Stimulated activated CD4-positive, alpha-beta T cell treated with anti-CD3 and anti-CD28 coated beads, Interleukin-4, amount 100 ng/mL, for 4 hours (primary cell): ENCODE measurements at regions not wholly inside any gene's neighbourhood (a gene's known extent, or its start where the extent isn't known, plus 50 kb on each side); places are given as distances from the start of the nearest gene placed in this dataset.

Source experiments
- DNase-seq, 2 experiments: peaks; one replicate each; pipeline ENCODE4 v3.0.0-alpha.2; 2020

DNA sequence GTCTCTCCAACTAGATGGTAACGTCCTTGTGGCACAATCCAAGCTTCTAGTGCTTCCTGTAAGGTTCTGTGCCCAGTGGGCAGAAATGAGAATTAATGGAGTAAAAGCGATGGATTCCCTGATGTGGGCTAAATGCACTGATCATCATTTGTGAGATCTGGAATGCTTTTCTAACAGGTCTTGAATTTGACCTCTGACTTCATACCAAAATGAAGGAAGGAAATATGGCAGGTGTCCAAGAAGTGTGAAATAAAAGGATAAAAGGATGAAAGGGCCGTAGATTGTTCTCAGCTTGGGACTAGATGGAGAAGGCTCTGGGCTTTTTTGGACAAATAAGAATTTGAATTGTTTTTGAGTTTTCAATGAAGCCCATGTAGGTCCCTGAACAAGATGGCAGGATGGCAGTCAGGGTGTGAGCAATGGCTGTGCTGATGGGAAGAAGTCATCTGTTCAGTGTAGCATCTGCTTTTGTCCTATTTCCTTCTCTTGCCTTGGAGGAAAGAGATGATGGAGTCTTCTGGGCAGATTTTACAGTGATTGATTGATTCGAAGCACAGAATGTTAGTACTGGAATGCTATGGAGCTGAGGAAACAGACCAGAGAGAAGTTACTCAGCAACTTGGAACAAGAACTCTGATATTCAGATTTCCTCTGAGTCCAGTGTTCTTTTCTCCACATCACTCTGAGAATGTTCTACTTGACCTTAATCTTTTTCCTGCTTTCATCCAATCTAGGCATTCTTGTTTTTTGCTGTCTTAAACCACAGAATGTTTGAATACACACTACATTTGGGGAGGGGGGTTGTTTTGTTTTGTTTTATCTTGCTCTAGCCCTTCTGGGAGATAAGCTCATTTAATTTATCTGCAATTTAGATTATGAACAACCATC is 286.0 kb downstream of the HLX start:
- no peak for DNase-seq

- no peak for DNase-seq
These were observed 286.7 kb downstream of the HLX start for GRCh38 chr1:221165839-221166500.

- no peak for DNase-seq
These were observed 287.5 kb downstream of the HLX start for GRCh38 chr1:221166559-221167318.

GRCh38 chr1:221169447-221169889 is 290.2 kb downstream of the HLX start:
- no peak for DNase-seq

DNA sequence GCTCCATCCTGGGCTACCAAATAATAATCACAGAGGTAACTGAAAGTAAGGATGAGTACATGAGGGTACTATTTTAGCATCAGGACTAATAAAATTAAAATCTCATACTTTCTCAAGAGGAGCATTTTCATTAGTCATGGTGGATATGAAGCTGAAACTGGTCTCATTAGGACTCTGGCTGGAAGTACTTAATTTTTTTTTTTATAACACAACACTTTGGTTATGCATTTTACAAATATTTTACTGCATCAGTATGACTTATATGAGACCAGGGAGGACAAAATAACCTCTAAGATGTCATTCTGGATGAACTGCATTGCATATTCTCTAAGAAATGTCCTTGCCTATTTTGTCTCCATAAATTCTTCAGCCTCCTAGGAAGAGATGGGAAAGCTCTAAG is 290.9 kb downstream of the HLX start:
- DNase-seq = no peak

GRCh38 chr1:221171768-221172167 is 292.5 kb downstream of the HLX start:
- DNase-seq = no peak

GRCh38 chr1:221172841-221173240 is 293.6 kb downstream of the HLX start:
- no peak for DNase-seq

DNA sequence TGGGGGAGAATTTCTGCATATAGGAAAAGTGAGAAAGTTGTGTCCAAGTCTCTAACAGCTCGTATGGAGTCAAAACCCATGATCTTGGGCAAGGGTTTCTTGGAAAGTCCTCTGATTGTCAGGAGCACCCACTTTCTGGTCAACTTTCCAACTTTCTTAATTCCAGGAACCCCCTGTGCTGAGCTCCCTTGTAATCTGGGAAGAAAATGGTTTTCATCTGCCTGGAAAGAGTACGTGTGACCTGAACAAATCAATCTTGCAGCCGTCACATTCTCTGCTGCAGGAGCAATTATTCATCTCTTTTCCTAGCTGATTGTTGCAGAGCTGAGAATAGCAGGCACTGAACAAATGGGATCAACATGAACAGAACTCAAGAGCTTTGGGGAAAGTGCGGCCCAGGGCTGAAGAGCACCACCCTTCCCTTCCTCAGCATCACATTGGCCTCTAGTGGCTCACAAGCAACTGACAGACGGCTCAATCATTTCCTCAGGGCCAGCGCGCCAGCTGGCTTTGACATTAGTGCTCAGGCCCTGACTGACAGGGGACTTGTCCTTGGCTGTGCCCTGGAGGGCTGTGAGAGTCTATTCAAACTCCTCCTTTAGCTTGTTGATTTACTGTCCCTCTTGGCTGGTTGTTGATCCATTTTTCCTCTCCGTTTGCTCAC is 295.2 kb downstream of the HLX start:
- DNase-seq = no peak

- no peak for DNase-seq
These were observed 296.0 kb downstream of the HLX start for GRCh38 chr1:221175249-221175648.

DNA sequence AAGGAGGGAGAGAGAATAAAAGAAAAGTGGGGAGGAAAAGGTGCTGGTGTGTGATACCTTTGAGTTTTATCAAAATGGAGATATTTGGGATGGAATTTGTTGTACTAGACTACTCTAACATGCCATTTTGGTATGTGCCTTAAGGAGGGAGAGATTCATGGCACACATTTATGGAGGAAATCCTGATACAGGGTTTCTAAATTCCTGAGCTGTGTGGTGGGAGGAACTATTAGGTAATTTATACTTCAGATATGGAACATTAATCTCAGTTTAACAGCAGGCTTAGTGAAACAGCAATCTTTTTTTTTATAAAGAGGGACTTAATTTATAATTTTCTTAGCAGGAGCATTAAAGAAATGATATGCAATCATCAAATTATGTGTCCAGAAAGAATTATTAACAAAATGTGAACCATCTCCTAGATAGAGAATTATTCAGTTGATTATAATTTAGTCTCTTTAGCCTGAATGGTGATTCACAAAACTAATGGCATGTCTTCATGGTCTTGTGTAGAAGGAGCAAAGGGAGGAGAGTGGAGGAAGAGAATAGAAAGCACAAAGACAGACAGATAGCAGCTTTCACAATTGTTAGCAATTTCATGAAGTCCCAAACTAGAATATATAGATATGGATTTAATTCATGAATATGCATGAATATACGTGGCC is 301.6 kb downstream of the HLX start:
- no peak for DNase-seq

GRCh38 chr1:221182791-221183533 is 303.7 kb downstream of the HLX start:
- DNase-seq = no peak

DNA sequence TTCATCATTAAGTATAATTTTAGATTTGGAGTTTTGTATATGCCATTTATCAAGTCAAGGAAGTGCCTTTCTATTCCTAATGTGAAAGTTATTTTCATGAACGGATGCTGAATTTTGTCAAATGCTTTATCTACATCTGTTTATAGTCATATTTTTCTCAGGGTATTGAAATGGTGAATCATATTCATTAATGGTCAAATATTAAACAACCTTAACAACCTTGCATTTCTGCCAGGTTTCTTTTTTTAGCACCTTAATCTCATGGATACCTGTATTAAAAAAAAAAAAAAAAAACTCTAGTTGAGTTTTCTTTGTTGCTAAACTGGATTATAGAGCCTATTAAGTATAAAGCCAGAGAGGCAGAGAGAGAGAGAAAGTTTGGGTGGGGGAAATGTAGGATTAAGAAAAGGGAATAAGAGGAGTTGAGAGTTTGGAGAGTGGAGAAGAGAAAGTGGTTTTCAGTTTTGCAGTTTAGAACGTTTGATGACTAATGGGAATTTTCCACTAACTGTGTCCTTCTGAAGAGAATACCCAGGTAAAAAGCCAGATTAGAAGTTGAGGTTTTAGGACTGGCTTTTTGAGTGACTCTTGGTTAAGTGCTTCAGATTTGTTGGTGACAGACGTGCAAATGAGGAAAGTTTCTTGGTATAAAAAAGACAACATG is 305.0 kb downstream of the HLX start:
- DNase-seq = no peak

DNA sequence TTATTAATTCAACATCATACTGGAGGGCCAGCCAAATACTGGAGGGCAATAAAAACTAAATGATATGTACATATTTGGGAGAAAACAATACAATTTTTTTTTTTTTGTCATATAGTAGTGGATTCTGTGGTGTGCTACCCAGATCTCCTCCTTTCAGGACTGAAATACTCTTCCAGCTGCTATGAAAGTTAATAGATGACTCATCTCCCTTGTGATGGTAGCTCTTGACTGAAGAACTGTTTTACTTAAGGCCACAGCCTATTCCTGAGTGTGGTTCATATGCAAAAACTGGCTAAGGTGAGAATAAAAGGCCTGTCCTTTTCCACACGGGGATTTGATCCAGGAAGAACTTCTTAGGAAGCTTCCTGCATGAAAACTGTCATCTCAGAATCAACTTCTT is 307.9 kb downstream of the HLX start:
- no peak for DNase-seq

- no peak for DNase-seq
These were observed 309.2 kb downstream of the HLX start for GRCh38 chr1:221188458-221188857.

DNA sequence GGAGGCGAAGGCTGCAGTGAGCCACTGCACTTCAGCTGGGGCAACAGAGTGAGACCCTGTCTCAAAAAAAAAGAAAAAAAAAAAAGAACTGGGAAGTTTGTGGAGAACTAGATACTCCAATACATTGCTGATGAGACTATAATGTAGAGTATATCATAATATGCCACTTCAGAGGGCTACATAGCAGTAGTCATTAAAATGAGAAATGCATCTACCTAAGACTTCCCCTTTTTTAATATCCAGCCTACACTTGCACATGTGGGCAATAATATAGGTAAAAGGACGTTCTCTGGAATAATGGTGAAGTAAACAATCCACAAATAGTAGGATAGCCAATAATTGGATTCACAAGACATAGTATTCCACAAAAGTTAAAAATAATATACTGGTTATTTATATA is 311.0 kb downstream of the HLX start:
- DNase-seq = no peak

GRCh38 chr1:221192055-221192454 is 312.8 kb downstream of the HLX start:
- no peak for DNase-seq

DNA sequence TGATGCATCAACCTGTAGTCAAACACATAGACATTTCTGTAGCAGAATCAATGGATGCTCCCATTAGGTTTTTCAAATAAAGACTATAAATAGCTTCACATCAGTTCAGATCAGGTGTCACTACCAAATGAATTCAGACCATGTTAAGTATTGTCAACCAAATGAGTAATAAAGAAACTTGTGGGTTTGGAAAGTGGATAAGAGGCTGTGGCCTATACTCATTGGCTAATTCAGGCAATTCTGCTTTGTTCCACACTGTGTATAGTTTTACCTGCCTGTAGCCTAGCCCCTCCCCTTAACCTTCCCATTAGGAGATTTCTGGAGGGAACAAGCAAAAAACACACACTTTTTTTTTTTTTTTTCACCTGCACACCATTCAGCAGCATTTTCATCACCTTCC is 321.2 kb downstream of the HLX start:
- DNase-seq = no peak

DNA sequence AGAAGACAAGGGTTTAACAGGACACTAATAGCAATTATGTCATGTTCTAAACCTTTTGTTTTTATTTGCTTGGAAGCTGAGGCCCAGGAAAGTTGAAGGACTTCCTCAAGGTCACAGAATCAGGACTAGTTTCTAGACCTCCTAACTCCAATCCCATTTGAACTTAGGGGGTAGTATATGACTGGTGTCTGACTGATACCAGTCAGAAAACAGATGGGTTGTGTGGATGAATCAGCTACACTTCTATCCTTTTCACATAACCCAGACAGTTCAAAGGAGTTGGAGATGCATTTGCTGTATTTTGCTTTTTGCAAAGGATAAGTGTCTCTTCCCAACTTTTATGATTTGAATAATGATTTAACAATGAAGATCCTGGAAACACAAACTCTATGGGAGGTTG is 322.5 kb downstream of the HLX start:
- no peak for DNase-seq

DNA sequence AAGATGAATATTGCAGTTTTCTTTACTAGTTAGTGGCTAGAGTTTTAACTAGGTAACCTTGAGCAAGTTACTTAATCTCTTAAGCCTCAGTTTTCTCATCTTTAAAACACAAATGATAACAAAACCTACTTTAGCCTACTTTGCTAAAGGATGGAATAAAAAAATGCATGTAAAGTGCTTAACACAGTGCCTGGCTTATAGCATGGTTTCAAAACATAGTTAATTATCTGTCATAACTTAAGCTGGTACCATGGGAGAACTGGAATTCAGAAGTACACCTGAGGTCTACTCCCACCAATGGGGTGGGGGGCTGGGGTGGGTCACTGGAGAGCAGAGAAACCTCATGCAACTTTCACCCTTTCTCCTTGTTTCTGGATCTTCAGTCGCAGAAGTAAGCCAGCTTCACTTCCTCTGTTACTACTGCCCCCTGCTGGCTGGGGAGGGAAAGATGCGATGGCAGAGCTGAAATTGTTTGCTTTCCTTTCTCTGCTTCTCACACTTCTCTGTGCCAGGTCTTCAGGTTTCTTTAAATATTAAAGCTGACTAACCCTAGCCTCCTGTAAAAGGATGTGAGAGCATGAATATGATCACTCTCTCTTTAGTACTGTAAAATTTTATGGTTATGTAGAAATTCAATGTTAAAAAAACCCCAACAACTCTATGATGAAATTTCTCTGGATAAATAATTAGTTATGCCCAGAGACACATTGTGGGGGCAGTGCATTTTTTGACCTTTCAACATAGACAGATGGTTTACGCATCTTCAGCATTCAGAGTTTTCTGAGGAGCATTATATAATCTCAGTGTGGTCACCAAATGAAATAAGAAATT is 324.2 kb downstream of the HLX start:
- peak; percentile 36 to 52 for DNase-seq
